K562 (cell line): ENCODE measurements at regions not wholly inside any gene's neighbourhood (a gene's known extent, or its start where the extent isn't known, plus 50 kb on each side); places are given as distances from the start of the nearest gene placed in this dataset.

ENCODE experiments used
- ATAC-seq: fragments of 200-7000 bp; cut with Tn5 transposase; 3 replicates; pipeline ENCODE4 v1.9.1; 2020; ENCODE audit warnings: moderate library complexity
- BruUV-seq: library from RNA; stranded (reverse); fragments of 400-500 nt; replicated peaks from 2 replicates; lab custom pipeline; 2021; lab: Mats Ljungman, UMichigan
- CTCF ChIA-PET: fragments of 300-600 bp; formaldehyde crosslinking; extraction: SDS; loops from one replicate; lab custom pipeline; 2021; ENCODE audit warnings: low intra/inter-chr PET ratio; lab: Yijun Ruan, JAX
- POLR2A ChIA-PET: fragments of 300-600, 350-650 bp; sonication (Branson Sonifier 250); formaldehyde crosslinking; extraction: SDS; loops from one replicate; lab custom pipeline; 2021; ENCODE audit warnings: antibody characterized with exemption, inconsistent platforms; lab: Yijun Ruan, JAX
- DNase-seq, 4 experiments: peaks; one replicate each; pipeline versions ENCODE4 v3.0.0 to v3.0.0-alpha.2; 2011 to 2018; ENCODE audit warnings: low spot score in 3 of 4, mixed read lengths in 3 of 4; ENCODE audit errors: extremely low read depth in 1 of 4
- FAIRE-seq: peaks from 2 replicates; lab custom pipeline; 2011; peaks lifted over from hg19 to GRCh38; lab: Jason Lieb, UNC
- H2AFZ ChIP-seq: 2 replicates; pipeline ENCODE4 v1.6.0; 2011; ENCODE audit warnings: low read depth, low read length, control low read depth, inconsistent platforms
- H3K27ac ChIP-seq: fragments of 200-600 bp; 3 replicates; pipeline ENCODE4 v1.8.0; 2011; ENCODE audit warnings: low read depth, mild to moderate bottlenecking, control low read depth, inconsistent platforms, low read length, moderate library complexity, mixed read lengths; ENCODE audit errors: extremely low read depth
- H3K27me3 ChIP-seq, 2 experiments: fragments of 300-600 bp in 1 of 2; 2 replicates in 1 of 2; 3 replicates in 1 of 2; pipeline versions ENCODE4 v1.6.0 to v1.8.0; 2011; ENCODE audit warnings: inconsistent platforms in 2 of 2, low read length in 2 of 2, mild to moderate bottlenecking in 1 of 2, mixed read lengths in 1 of 2, moderate library complexity in 1 of 2; ENCODE audit not compliant: control insufficient read depth in 2 of 2, insufficient read depth in 2 of 2
- H3K36me3 ChIP-seq: fragments of 300-600 bp; 3 replicates; pipeline ENCODE4 v1.8.0; 2011; ENCODE audit warnings: mild to moderate bottlenecking, low read length, inconsistent platforms; ENCODE audit not compliant: control insufficient read depth, insufficient read depth
- H3K4me1 ChIP-seq, 2 experiments: fragments of 200-600 bp in 1 of 2; replicated peaks in 1 of 2; 2 replicates in 1 of 2; 3 replicates in 1 of 2; pipeline versions ENCODE4 v1.5.1 to v1.8.0; 2011; ENCODE audit warnings: inconsistent platforms in 2 of 2, low read length in 2 of 2, mild to moderate bottlenecking in 1 of 2, mixed read lengths in 1 of 2, moderate library complexity in 1 of 2; ENCODE audit not compliant: control insufficient read depth in 2 of 2, insufficient read depth in 2 of 2
- H3K4me2 ChIP-seq: 2 replicates; pipeline ENCODE4 v1.6.1; 2011; ENCODE audit warnings: low read length, control low read depth, inconsistent platforms, mixed read lengths; ENCODE audit not compliant: insufficient read depth
- H3K4me3 ChIP-seq: fragments of 200-600 bp; sonication (generic), shearing (Covaris generic); 2 replicates; pipeline ENCODE4 v1.5.1; 2016; ENCODE audit warnings: control low read depth, inconsistent platforms
- H3K79me2 ChIP-seq: fragments of 200-600 bp; 3 replicates; pipeline ENCODE4 v1.8.0; 2011; ENCODE audit warnings: low read length, inconsistent platforms; ENCODE audit not compliant: control insufficient read depth, insufficient read depth
- H3K9ac ChIP-seq, 2 experiments: 2 replicates each; pipeline versions ENCODE4 v1.6.0 to v1.6.1; 2011; ENCODE audit warnings: low read depth in 2 of 2, low read length in 2 of 2, control low read depth in 1 of 2, inconsistent platforms in 1 of 2, mild to moderate bottlenecking in 1 of 2, mixed read lengths in 1 of 2; ENCODE audit not compliant: insufficient read depth in 1 of 2
- H3K9me1 ChIP-seq: one replicate; pipeline ENCODE4 v1.6.0; 2011; ENCODE audit warnings: inconsistent platforms, mild to moderate bottlenecking, low read length, moderate library complexity; ENCODE audit not compliant: control insufficient read depth, insufficient read depth
- H3K9me3 ChIP-seq: replicated peaks from 2 replicates; pipeline ENCODE4 v1.5.1; 2011; ENCODE audit warnings: low read depth, low read length, inconsistent platforms; ENCODE audit not compliant: control insufficient read depth, insufficient read depth
- H4K20me1 ChIP-seq: replicated peaks from 2 replicates; pipeline ENCODE4 v1.6.1; 2011; ENCODE audit warnings: low read length, inconsistent platforms, mixed read lengths; ENCODE audit not compliant: control insufficient read depth, insufficient read depth
- EZH2 ChIP-seq: IDR thresholded peaks from 2 replicates; pipeline ENCODE4 v1.6.1; 2012; ENCODE audit warnings: low read depth, mild to moderate bottlenecking, inconsistent platforms, low read length, borderline replicate concordance
- KDM5B ChIP-seq: fragments of 200-600 bp; sonication (generic); IDR thresholded peaks from 2 replicates; pipeline ENCODE4 v1.6.1; 2012; ENCODE audit warnings: low read depth, mild to moderate bottlenecking, moderate library complexity, low read length, control low read depth, inconsistent platforms; ENCODE audit not compliant: insufficient replicate concordance
- NFE2 ChIP-seq: IDR thresholded peaks from 2 replicates; pipeline ENCODE4 v1.6.1; 2014; ENCODE audit warnings: antibody characterized with exemption, low read depth
- PCBP2 ChIP-seq: fragments of 200-400 bp; formaldehyde crosslinking; IDR thresholded peaks from 2 replicates; pipeline ENCODE4 v1.6.1; 2018; ENCODE audit warnings: low read length, low read depth, mild to moderate bottlenecking, moderate library complexity; ENCODE audit not compliant: poor library complexity, severe bottlenecking
- SNAPC5 ChIP-seq: fragments of 250-450 bp; sonication (Bioruptor Pico); IDR thresholded peaks from 2 replicates; pipeline ENCODE4 v1.8.0; 2021; ENCODE audit warnings: moderate library complexity, mild to moderate bottlenecking, inconsistent platforms
- ZNF740 ChIP-seq, 3 experiments: fragments of 200-800 bp in 1 of 3; sonication (Bioruptor generic) in 1 of 3; sonication (generic) in 1 of 3; formaldehyde crosslinking in 1 of 3; IDR thresholded peaks; 2 replicates each; pipeline versions ENCODE4 v1.6.1 to v1.8.0; 2016 to 2022; ENCODE audit warnings: mild to moderate bottlenecking in 2 of 3, missing compliant biosample characterization in 2 of 3, missing genetic modification characterization in 2 of 3, missing genetic modification reagents in 1 of 3
- WGBS: fragments of 100-300 bp; shearing (Covaris generic); methylation state at CpG from one replicate; pipeline ENCODE4 v1.1.6; 2016; ENCODE audit warnings: low coverage, mixed read lengths; ENCODE audit not compliant: insufficient coverage; ENCODE audit errors: missing lambda C conversion rate; 5-methylcytosine and 5-hydroxymethylcytosine counted together
- in situ Hi-C: fragments of 300-500 bp; cut with MboI; formaldehyde crosslinking; loops from 4 replicates; pipeline ENCODE4 v1.15.0; 2018; ENCODE audit warnings: inconsistent platforms, mixed read lengths
- intact Hi-C: fragments of 100-400 bp; cut with micrococcal nuclease; formaldehyde crosslinking; loops from 2 replicates; pipeline ENCODE4 v1.14.2; 2022

- POLR2A ChIA-PET, result interaction anchor here (1.5 to 2.1 kb wide), 2 partner anchors 9 to 25 kb away, joined by 4 to 5 read pairs; no protein-coding TSS in a partner anchor
- FAIRE-seq, result no peak
- H3K4me3 ChIP-seq, result no peak overlapping the region
- H3K9ac ChIP-seq, result peak overlapping the region in 1 of 2 experiments; percentile 31; a peak in 1 of 4 replicates
- in situ Hi-C loops (no loop called here), intact Hi-C loops (loop anchor here (1.0 to 10.0 kb wide), 6 partner anchors 56 to 969 kb away; no protein-coding TSS in a partner anchor)
- H2AFZ ChIP-seq, result no peak overlapping the region
- no peaks in the 10 kb centered on the region for H3K79me2 ChIP-seq
- peaks cover 8 to 15% of the 10 kb centered on the region in 2 experiments; a peak in 4 of 5 replicates for H3K27me3 ChIP-seq
- BruUV-seq, result no TSS peak
- peak; percentile 57 for ATAC-seq
- H3K9me1 ChIP-seq, result no peaks in the 10 kb centered on the region
- H4K20me1 ChIP-seq, result no peaks in the 10 kb centered on the region
- H3K27ac ChIP-seq, result no peak overlapping the region
- no peaks in the 10 kb centered on the region for H3K36me3 ChIP-seq
- TF ChIP-seq EZH2 (no peak), NFE2 (no peak), ZNF740 (CRISPR knock-in tag; IDR thresholded peaks at IDR 0.05) (0 out of 2 replicates have a peak, but pooled peaks have one; percentile 41), ZNF740 (tag; IDR thresholded peaks at IDR 0.05) (no peak), SNAPC5 (CRISPR knock-in tag) (no peak), PCBP2 (no peak), KDM5B (no peak)
- TF ChIP-seq, all 486 proteins: peak for 1
- DNase-seq, result no peak
- 10% methylated on average over 8 of the region's 13 CpGs for WGBS
- Histone ChIP-seq H3K4me2 (no peak overlapping the region), H3K9me3 (no peaks in the 10 kb centered on the region), H3K4me1 (peaks cover 0 to 5% of the 10 kb centered on the region in 2 experiments; a peak in 1 of 5 replicates)
- CTCF ChIA-PET, result interaction anchor here (1.0 to 1.1 kb wide), 2 partner anchors 95 to 212 kb away, joined by 3 read pairs; no protein-coding TSS in a partner anchor
Observed at GRCh38 chr2:105576050-105576439, 168.7 kb upstream of the NCK2 start.
